ENCODE measurements at regions not wholly inside any gene's neighbourhood (a gene's known extent, or its start where the extent isn't known, plus 50 kb on each side); places are given as distances from the start of the nearest gene placed in this dataset.

DNA sequence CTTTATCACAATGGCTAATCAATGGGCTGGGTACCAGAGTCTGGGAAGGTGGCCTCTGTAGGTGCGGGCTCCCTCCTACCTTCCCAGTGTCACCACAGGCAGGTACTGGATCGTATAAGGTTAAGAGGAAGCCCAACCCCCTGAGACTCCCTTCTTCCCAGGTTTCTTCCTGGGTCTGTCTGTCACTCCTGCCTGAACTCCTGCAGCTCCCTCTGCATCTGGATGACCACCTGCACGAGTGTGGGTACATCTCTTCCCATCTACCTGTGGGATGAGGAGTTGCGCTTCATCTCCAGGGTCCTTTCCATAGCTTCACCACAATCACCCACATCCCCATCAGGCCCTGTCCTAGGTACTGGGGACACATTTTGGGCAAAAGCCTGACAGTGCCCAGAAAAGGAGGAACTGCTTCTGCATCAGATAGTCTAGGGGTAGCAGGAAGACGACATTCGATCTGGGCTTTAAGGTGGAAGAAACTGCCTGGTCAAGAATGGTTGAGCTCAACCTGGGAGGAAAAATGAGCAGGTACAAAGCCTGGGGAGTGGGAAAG is 112.2 kb upstream of the ALDH1B1 start:
- no peaks in the 10 kb centered on the region for H4K20me1 ChIP-seq (ENCODE audit: insufficient read depth)
- no peaks in the 10 kb centered on the region for H3K79me2 ChIP-seq (ENCODE audit: insufficient read depth, low read depth)
- no peak overlapping the region for H3K4me2 ChIP-seq
- H3K9ac ChIP-seq: no peak overlapping the region
- H3K27me3 ChIP-seq (ENCODE audit: insufficient read depth, low read depth): no peaks in the 10 kb centered on the region
- no peak for TF ChIP-seq CTCF (conservative IDR thresholded peaks at IDR 0.05; ENCODE audit: low read depth, low read length)
- no peaks in the 10 kb centered on the region for H3K36me3 ChIP-seq (ENCODE audit: insufficient read depth)
- no peak overlapping the region for H3K4me3 ChIP-seq (IDR thresholded peaks at IDR 0.05; ENCODE audit: insufficient read depth, low read depth, low read length)
- no peak overlapping the region for H2AFZ ChIP-seq (ENCODE audit: low read depth)
- no peaks in the 10 kb centered on the region for H3K4me1 ChIP-seq (ENCODE audit: low read depth, poor library complexity, severe bottlenecking)
- H3K27ac ChIP-seq: no peak overlapping the region

- Histone ChIP-seq H3K4me2 (no peak overlapping the region), H4K20me1 (ENCODE audit: insufficient read depth) (no peaks in the 10 kb centered on the region), H3K27ac (no peak overlapping the region), H3K4me1 (ENCODE audit: low read depth, poor library complexity, severe bottlenecking) (no peaks in the 10 kb centered on the region), H3K27me3 (ENCODE audit: insufficient read depth, low read depth) (no peaks in the 10 kb centered on the region), H3K36me3 (ENCODE audit: insufficient read depth) (no peaks in the 10 kb centered on the region), H3K9ac (no peak overlapping the region), H3K79me2 (ENCODE audit: insufficient read depth, low read depth) (no peaks in the 10 kb centered on the region), H3K4me3 (IDR thresholded peaks at IDR 0.05; ENCODE audit: insufficient read depth, low read depth, low read length) (no peak overlapping the region), H2AFZ (ENCODE audit: low read depth) (no peak overlapping the region)
- no peak for TF ChIP-seq CTCF (conservative IDR thresholded peaks at IDR 0.05; ENCODE audit: low read depth, low read length)
Observed at GRCh38 chr9:38278931-38279679, 113.4 kb upstream of the ALDH1B1 start.

DNA sequence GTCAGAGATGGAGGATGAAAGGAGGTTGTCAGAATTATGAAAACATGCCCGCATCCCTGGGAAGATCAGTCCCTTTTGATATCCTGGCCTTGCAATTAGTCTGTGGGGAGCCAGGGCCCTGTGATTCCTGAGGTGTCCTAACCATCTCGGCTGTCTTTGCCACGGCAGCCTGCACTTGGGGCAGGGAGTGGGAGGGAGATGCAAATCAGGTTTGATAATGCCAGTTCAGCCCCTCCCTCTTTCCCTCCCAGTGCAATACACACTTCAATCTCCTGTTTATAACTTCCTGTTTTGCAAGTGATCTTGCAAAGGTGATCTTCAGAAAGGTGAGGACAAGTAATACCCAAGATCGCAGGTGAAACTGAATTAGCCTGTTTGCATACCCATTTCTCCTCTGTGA is 114.0 kb upstream of the ALDH1B1 start:
- no peak for TF ChIP-seq CTCF (conservative IDR thresholded peaks at IDR 0.05; ENCODE audit: low read depth, low read length)
- Histone ChIP-seq H3K4me2 (no peak overlapping the region), H3K27me3 (ENCODE audit: insufficient read depth, low read depth) (no peaks in the 10 kb centered on the region), H3K4me1 (ENCODE audit: low read depth, poor library complexity, severe bottlenecking) (no peaks in the 10 kb centered on the region), H3K27ac (no peak overlapping the region), H3K9ac (no peak overlapping the region), H3K36me3 (ENCODE audit: insufficient read depth) (no peaks in the 10 kb centered on the region), H2AFZ (ENCODE audit: low read depth) (no peak overlapping the region), H4K20me1 (ENCODE audit: insufficient read depth) (no peaks in the 10 kb centered on the region), H3K79me2 (ENCODE audit: insufficient read depth, low read depth) (no peaks in the 10 kb centered on the region), H3K4me3 (IDR thresholded peaks at IDR 0.05; ENCODE audit: insufficient read depth, low read depth, low read length) (no peak overlapping the region)

DNA sequence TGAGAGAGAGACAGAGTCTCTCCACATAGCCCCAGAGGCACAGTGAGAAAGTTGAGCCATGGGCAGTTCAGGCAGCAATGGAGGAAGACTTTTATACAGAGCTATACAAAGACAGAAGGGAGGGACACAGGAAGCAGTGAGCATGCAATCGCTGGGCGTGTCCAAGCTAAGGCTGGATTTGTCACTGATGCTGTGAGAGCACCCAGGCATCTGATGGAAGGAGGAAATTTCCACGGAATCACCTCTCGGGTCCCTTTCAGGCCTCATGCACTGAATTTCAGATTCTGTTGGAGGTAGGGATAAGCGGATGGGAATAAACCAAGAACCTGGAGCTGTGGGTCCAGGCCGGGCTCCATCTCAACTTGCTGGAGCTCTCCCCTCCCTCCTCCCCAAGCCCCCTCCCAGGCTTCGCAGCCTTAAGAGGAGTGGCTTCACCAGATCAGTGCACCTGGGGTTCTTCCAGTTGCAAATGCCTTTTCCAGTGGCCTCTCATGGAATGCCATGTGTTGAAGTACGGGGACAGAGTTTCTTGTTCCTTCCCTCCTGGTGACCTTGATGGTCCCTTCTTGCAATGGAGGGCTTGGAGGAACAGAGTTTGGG is 114.8 kb upstream of the ALDH1B1 start:
- no peak overlapping the region for H3K27ac ChIP-seq
- no peaks in the 10 kb centered on the region for H4K20me1 ChIP-seq (ENCODE audit: insufficient read depth)
- H3K4me3 ChIP-seq (IDR thresholded peaks at IDR 0.05; ENCODE audit: insufficient read depth, low read depth, low read length): no peak overlapping the region
- no peak for TF ChIP-seq CTCF (conservative IDR thresholded peaks at IDR 0.05; ENCODE audit: low read depth, low read length)
- no peak overlapping the region for H3K4me2 ChIP-seq
- no peak overlapping the region for H3K9ac ChIP-seq
- H3K4me1 ChIP-seq (ENCODE audit: low read depth, poor library complexity, severe bottlenecking): no peaks in the 10 kb centered on the region
- H3K79me2 ChIP-seq (ENCODE audit: insufficient read depth, low read depth): no peaks in the 10 kb centered on the region
- no peak overlapping the region for H2AFZ ChIP-seq (ENCODE audit: low read depth)
- no peaks in the 10 kb centered on the region for H3K36me3 ChIP-seq (ENCODE audit: insufficient read depth)
- no peaks in the 10 kb centered on the region for H3K27me3 ChIP-seq (ENCODE audit: insufficient read depth, low read depth)
